Chondrocyte (in vitro differentiated cells): ENCODE measurements at regions not wholly inside any gene's neighbourhood (a gene's known extent, or its start where the extent isn't known, plus 50 kb on each side); places are given as distances from the start of the nearest gene placed in this dataset.
"Not testable (repeated sequence)": the region's sequence is repeated elsewhere in the genome, so short reads cannot be mapped to it uniquely, and the experiment has no call there.

ENCODE experiments used
- DNase-seq: peaks from one replicate; pipeline ENCODE4 v3.0.0; 2021; ENCODE audit warnings: mixed read lengths, low spot score
- H3K27ac Mint-ChIP-seq: one replicate; pipeline ENCODE4 v1.8.0; 2021; ENCODE audit warnings: mild to moderate bottlenecking, moderate library complexity, mixed read lengths; ENCODE audit not compliant: unreplicated experiment
- H3K27me3 Mint-ChIP-seq: 2 replicates; pipeline ENCODE4 v1.8.0; 2021; ENCODE audit warnings: low read depth, mixed read lengths
- H3K36me3 Mint-ChIP-seq: 2 replicates; pipeline ENCODE4 v1.8.0; 2021; ENCODE audit warnings: low read depth, mixed read lengths
- H3K4me1 Mint-ChIP-seq: 2 replicates; pipeline ENCODE4 v1.8.0; 2021; ENCODE audit warnings: low read depth, mild to moderate bottlenecking, mixed read lengths
- H3K4me3 Mint-ChIP-seq: one replicate; pipeline ENCODE4 v1.8.0; 2021; ENCODE audit warnings: mild to moderate bottlenecking, moderate library complexity, mixed read lengths; ENCODE audit not compliant: unreplicated experiment
- H3K9me3 Mint-ChIP-seq: 2 replicates; pipeline ENCODE4 v1.8.0; 2021; ENCODE audit warnings: low read depth, mixed read lengths
- CTCF ChIP-seq: fragments of 200-600 bp; sonication (generic); IDR thresholded peaks from 2 replicates; pipeline ENCODE4 v1.5.0; 2021; ENCODE audit warnings: antibody characterized with exemption, mild to moderate bottlenecking, moderate library complexity

- Mint-ChIP-seq H3K27me3 (peaks cover 25% of the 10 kb centered on the region), H3K4me1 (peaks cover 6% of the 10 kb centered on the region)
- DNase-seq = no peak
These were observed 157.3 kb upstream of the PTGFR start for GRCh38 chr1:78333502-78333901.

GRCh38 chr1:78334114-78334513 is 156.7 kb upstream of the PTGFR start:
- H3K36me3 Mint-ChIP-seq = peaks cover 2% of the 10 kb centered on the region
- H3K27ac Mint-ChIP-seq = no peak overlapping the region
- DNase-seq = no peak
- peaks cover 8% of the 10 kb centered on the region for H3K4me1 Mint-ChIP-seq
- no peaks in the 10 kb centered on the region for H3K9me3 Mint-ChIP-seq
- no peak for TF ChIP-seq CTCF
- H3K27me3 Mint-ChIP-seq = peaks cover 21% of the 10 kb centered on the region
- H3K4me3 Mint-ChIP-seq = no peak overlapping the region

More at GRCh38 chr1:78333502-78333901, 157.3 kb upstream of the PTGFR start:
- H3K36me3 Mint-ChIP-seq = peaks cover 2% of the 10 kb centered on the region
- no peak overlapping the region for H3K27ac Mint-ChIP-seq
- H3K9me3 Mint-ChIP-seq = no peaks in the 10 kb centered on the region
- peak; percentile 88 for TF ChIP-seq CTCF
- no peak overlapping the region for H3K4me3 Mint-ChIP-seq

GRCh38 chr1:78334952-78335351 is 155.8 kb upstream of the PTGFR start:
- Mint-ChIP-seq H3K9me3 (no peaks in the 10 kb centered on the region), H3K36me3 (peaks cover 2% of the 10 kb centered on the region), H3K4me1 (peaks cover 17% of the 10 kb centered on the region), H3K27ac (no peak overlapping the region), H3K27me3 (peaks cover 14% of the 10 kb centered on the region), H3K4me3 (no peak overlapping the region)
- no peak for TF ChIP-seq CTCF
- no peak for DNase-seq

- H3K27me3 Mint-ChIP-seq = not testable (repeated sequence)
These were observed 154.0 kb upstream of the PTGFR start for GRCh38 chr1:78336751-78337150.

GRCh38 chr1:78339490-78339889 is 151.3 kb upstream of the PTGFR start:
- no peak for DNase-seq
- TF ChIP-seq CTCF = no peak
- Mint-ChIP-seq H3K27me3 (no peaks in the 10 kb centered on the region), H3K27ac (peak overlapping the region; percentile 69), H3K36me3 (no peaks in the 10 kb centered on the region), H3K9me3 (peaks cover 3% of the 10 kb centered on the region), H3K4me1 (peaks cover 18% of the 10 kb centered on the region), H3K4me3 (no peak overlapping the region)

More at GRCh38 chr1:78336751-78337150, 154.0 kb upstream of the PTGFR start:
- H3K4me1 Mint-ChIP-seq = peaks cover 24% of the 10 kb centered on the region
- not testable (repeated sequence) for H3K4me3 Mint-ChIP-seq, H3K9me3 Mint-ChIP-seq, H3K36me3 Mint-ChIP-seq, H3K27ac Mint-ChIP-seq, DNase-seq

GRCh38 chr1:78340006-78340405 is 150.8 kb upstream of the PTGFR start:
- H3K9me3 Mint-ChIP-seq = peaks cover 3% of the 10 kb centered on the region
- no peaks in the 10 kb centered on the region for H3K27me3 Mint-ChIP-seq
- DNase-seq = no peak
- no peaks in the 10 kb centered on the region for H3K36me3 Mint-ChIP-seq
- H3K4me3 Mint-ChIP-seq = no peak overlapping the region
- H3K27ac Mint-ChIP-seq = peak overlapping the region; percentile 75
- H3K4me1 Mint-ChIP-seq = peaks cover 18% of the 10 kb centered on the region
- TF ChIP-seq CTCF = no peak
